Progenitor cell of endocrine pancreas (in vitro differentiated cells): ENCODE measurements at regions not wholly inside any gene's neighbourhood (a gene's known extent, or its start where the extent isn't known, plus 50 kb on each side); places are given as distances from the start of the nearest gene placed in this dataset.

Experiments used
- DNase-seq: peaks from one replicate; pipeline ENCODE4 v3.0.0; 2021; ENCODE audit warnings: low spot score; ENCODE audit not compliant: unreplicated experiment
- H3K27ac Mint-ChIP-seq: 2 replicates; pipeline ENCODE4 v1.8.0; 2021; ENCODE audit warnings: mild to moderate bottlenecking, moderate library complexity, mixed read lengths
- H3K27me3 Mint-ChIP-seq: 2 replicates; pipeline ENCODE4 v1.8.0; 2021; ENCODE audit warnings: mixed read lengths
- H3K36me3 Mint-ChIP-seq: 2 replicates; pipeline ENCODE4 v1.8.0; 2022; ENCODE audit warnings: mixed read lengths; ENCODE audit not compliant: insufficient read depth
- H3K4me1 Mint-ChIP-seq: 2 replicates; pipeline ENCODE4 v1.8.0; 2021; ENCODE audit warnings: low read depth, mixed read lengths
- H3K4me3 Mint-ChIP-seq: 2 replicates; pipeline ENCODE4 v1.8.0; 2021; ENCODE audit warnings: low read depth, mild to moderate bottlenecking, moderate library complexity, mixed read lengths
- H3K9me3 Mint-ChIP-seq: 2 replicates; pipeline ENCODE4 v1.8.0; 2021; ENCODE audit warnings: low read depth, mixed read lengths
- TF ChIP-seq, protein P1 (sequence below): fragments of 200-600 bp; sonication (generic); IDR thresholded peaks from one replicate; pipeline ENCODE4 v1.5.0; 2021; ENCODE audit warnings: antibody characterized with exemption, mild to moderate bottlenecking; ENCODE audit not compliant: unreplicated experiment

DNA sequence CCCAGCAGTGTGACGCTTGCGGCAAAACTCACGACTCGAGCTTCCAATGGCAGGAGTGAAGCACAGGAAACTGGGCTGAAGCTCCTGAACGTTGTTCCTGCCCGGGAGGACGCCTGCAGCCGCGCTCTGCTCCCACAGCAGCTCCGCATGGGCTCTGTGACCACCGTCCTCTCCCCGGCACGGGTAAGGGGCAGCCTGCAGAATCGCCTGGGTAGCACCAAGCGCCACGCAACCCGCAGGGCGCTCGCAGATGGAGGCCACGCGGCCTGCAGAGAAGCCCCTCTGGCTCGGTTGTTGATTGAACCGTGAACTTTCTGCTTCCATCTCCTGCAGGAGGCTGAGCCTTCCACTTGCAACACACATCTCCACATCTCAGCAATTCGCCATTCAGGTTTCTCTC, 63.3 kb upstream of the ZNF236 start:
- no peaks in the 10 kb centered on the region for H3K4me1 Mint-ChIP-seq
- H3K27ac Mint-ChIP-seq: no peak overlapping the region
- no peaks in the 10 kb centered on the region for H3K27me3 Mint-ChIP-seq
- TF ChIP-seq, protein P1, sequence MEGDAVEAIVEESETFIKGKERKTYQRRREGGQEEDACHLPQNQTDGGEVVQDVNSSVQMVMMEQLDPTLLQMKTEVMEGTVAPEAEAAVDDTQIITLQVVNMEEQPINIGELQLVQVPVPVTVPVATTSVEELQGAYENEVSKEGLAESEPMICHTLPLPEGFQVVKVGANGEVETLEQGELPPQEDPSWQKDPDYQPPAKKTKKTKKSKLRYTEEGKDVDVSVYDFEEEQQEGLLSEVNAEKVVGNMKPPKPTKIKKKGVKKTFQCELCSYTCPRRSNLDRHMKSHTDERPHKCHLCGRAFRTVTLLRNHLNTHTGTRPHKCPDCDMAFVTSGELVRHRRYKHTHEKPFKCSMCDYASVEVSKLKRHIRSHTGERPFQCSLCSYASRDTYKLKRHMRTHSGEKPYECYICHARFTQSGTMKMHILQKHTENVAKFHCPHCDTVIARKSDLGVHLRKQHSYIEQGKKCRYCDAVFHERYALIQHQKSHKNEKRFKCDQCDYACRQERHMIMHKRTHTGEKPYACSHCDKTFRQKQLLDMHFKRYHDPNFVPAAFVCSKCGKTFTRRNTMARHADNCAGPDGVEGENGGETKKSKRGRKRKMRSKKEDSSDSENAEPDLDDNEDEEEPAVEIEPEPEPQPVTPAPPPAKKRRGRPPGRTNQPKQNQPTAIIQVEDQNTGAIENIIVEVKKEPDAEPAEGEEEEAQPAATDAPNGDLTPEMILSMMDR: no peak
- DNase-seq: no peak
- H3K36me3 Mint-ChIP-seq: no peaks in the 10 kb centered on the region
- H3K9me3 Mint-ChIP-seq: no peaks in the 10 kb centered on the region
- no peak overlapping the region for H3K4me3 Mint-ChIP-seq

DNA sequence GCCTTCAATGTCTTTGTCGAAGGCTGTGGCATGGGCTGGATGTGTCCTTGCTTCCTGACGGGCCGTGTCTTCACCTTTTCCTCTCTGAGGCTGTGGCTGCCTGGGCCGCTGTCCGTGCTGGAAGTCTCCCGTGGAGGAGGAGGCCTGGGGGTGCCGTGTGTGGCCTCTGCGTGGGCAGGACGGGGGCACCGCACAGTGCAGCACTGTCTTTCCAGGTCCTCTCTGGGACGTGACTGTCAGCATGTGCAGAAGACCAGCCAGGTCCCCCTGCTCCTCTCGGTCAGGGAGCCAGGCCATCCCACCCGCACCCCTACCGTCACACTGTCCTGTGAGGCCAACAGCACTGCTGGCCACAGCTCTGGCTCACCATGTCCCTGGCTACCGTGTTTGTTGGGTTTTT, 64.4 kb upstream of the ZNF236 start:
- Mint-ChIP-seq H3K9me3 (no peaks in the 10 kb centered on the region), H3K27ac (no peak overlapping the region), H3K27me3 (no peaks in the 10 kb centered on the region), H3K4me1 (no peaks in the 10 kb centered on the region), H3K4me3 (no peak overlapping the region), H3K36me3 (no peaks in the 10 kb centered on the region)
- DNase-seq: no peak
- TF ChIP-seq, protein P1: no peak

DNA sequence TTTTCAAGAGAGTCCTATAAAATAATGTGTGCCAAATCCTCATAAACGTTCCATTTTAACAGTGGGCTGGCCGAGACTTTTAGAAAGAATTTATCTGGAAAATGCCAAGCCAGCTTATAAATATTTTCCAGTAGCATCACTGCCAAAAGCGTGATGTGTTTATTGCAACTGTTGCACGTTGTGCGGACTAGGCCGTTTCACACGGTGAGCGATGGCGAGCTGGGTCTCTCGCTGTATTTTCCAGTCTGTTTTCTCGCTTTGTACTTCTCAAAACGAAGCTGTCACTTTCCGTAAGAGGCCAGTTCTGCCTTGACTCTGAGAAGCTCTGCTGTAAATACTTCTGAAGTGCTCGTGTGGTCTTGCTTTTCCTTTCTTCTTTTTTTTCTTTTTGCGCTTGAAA, 65.0 kb upstream of the ZNF236 start:
- peaks cover under 1% of the 10 kb centered on the region for H3K9me3 Mint-ChIP-seq
- H3K36me3 Mint-ChIP-seq: no peaks in the 10 kb centered on the region
- no peaks in the 10 kb centered on the region for H3K27me3 Mint-ChIP-seq
- no peaks in the 10 kb centered on the region for H3K4me1 Mint-ChIP-seq
- DNase-seq: no peak
- H3K4me3 Mint-ChIP-seq: no peak overlapping the region
- TF ChIP-seq, protein P1: no peak
- no peak overlapping the region for H3K27ac Mint-ChIP-seq

DNA sequence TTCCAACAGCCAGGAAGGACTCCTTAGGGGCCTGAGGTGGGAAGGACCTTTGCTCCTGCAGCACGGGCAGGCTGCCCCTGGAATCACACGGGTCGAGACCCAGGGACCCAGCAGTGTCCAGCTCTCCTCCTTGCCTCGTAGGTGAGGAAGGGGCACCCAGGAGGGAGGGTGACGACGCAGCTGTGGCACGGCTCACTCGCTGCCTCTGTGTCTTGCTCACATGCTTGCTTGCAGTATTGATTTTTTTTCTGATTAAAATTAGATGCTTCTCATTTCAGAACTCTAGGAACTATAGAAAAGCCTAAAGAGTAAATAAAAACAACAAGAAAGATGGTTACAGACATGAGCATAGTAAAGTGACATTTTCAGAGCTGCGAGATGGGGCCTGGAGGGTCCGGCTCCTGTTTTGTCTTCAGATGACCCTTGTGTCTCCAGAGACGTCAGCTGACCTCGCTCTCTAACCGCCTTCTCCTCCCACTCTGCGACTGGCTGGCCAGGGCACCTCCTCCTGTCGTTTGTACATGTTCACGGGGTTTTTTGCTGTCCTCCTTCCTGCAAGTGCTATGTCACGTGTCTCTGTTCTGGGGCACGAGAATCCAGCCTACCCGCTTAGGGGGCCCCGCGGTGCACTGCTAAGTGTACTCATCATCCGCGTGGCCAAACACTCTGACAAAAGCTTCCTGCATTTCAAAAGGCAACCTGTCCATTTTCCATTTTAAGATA, 65.7 kb upstream of the ZNF236 start:
- no peak for DNase-seq
- TF ChIP-seq, protein P1: no peak
- no peaks in the 10 kb centered on the region for H3K4me1 Mint-ChIP-seq
- H3K36me3 Mint-ChIP-seq: no peaks in the 10 kb centered on the region
- no peaks in the 10 kb centered on the region for H3K27me3 Mint-ChIP-seq
- H3K27ac Mint-ChIP-seq: no peak overlapping the region
- peaks cover 3% of the 10 kb centered on the region for H3K9me3 Mint-ChIP-seq
- H3K4me3 Mint-ChIP-seq: no peak overlapping the region

DNA sequence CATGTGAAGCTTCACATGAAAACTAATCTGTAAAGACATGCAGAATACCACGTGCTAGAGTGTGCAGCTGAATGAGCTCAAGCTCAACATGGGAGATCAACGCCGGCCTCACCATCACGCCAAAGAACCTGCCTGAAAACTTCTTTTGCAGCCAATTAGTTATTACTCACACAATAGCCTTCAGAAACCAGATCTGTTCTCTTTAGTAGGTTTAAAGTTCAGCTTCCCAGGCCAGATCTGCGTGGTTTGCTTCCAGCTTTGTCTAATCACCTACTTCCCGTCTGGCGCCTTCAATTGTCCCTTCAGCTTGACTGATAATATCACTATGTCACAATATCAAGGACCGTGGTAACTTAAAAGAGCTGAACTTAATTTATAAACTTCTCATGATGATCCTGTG, 68.0 kb upstream of the ZNF236 start:
- TF ChIP-seq, protein P1: no peak
- Mint-ChIP-seq H3K4me3 (no peak overlapping the region), H3K27me3 (no peaks in the 10 kb centered on the region), H3K4me1 (no peaks in the 10 kb centered on the region), H3K36me3 (no peaks in the 10 kb centered on the region), H3K27ac (no peak overlapping the region), H3K9me3 (peaks cover 8% of the 10 kb centered on the region)
- DNase-seq: no peak
